Transverse colon (tissue), 4 donors: ENCODE measurements at regions not wholly inside any gene's neighbourhood (a gene's known extent, or its start where the extent isn't known, plus 50 kb on each side); places are given as distances from the start of the nearest gene placed in this dataset.

Source experiments
- DNase-seq: peaks from one replicate; pipeline ENCODE4 v3.0.0-alpha.2; 2019
- H3K27ac ChIP-seq, 4 donors: fragments of 200-600 bp; sonication (generic); 2 replicates each; pipeline ENCODE4 v1.5.1; 2016 to 2018; ENCODE audit warnings: inconsistent platforms in 4 of 4
- H3K27me3 ChIP-seq: fragments of 200-600 bp; sonication (generic); 2 replicates; pipeline ENCODE4 v1.5.1; 2017; ENCODE audit warnings: inconsistent platforms
- H3K36me3 ChIP-seq, 4 donors: fragments of 200-600 bp; sonication (generic); 2 replicates each; pipeline ENCODE4 v1.5.1; 2017 to 2019; ENCODE audit warnings: inconsistent platforms in 4 of 4
- H3K4me1 ChIP-seq, 4 donors: fragments of 200-600 bp; sonication (generic); 2 replicates each; pipeline ENCODE4 v1.5.1; 2017 to 2020; ENCODE audit warnings: inconsistent platforms in 4 of 4
- H3K4me3 ChIP-seq, 4 donors: fragments of 200-600 bp; sonication (generic); 1 replicate in 1 of 4; 2 replicates in 3 of 4; pipeline versions ENCODE4 v1.5.1 to v1.6.1; 2017 to 2019; ENCODE audit warnings: inconsistent platforms in 4 of 4
- H3K9me3 ChIP-seq, 2 donors: fragments of 200-600 bp; sonication (generic); 2 replicates each; pipeline ENCODE4 v1.5.1; 2017 to 2019; ENCODE audit warnings: inconsistent platforms in 2 of 2
- EP300 ChIP-seq: sonication (generic); formaldehyde crosslinking; IDR thresholded peaks from one replicate; pipeline ENCODE4 v1.6.1; 2017; ENCODE audit warnings: antibody characterized with exemption, low read depth
- POLR2A ChIP-seq: fragments of 450-650 bp; IDR thresholded peaks from one replicate; pipeline ENCODE4 v1.6.1; 2016; ENCODE audit warnings: antibody characterized with exemption, mild to moderate bottlenecking, moderate library complexity
- POLR2AphosphoS5 ChIP-seq, 3 donors: sonication (generic); formaldehyde crosslinking; IDR thresholded peaks; one replicate each; pipeline ENCODE4 v1.6.1; 2016; ENCODE audit warnings: antibody characterized with exemption in 3 of 3
- WGBS, 2 donors: methylation state at CpG; one replicate each; pipeline ENCODE4 v1.1.5; 2018; ENCODE audit warnings: low coverage in 1 of 2; 5-methylcytosine and 5-hydroxymethylcytosine counted together
- in situ Hi-C, 4 donors: fragments of 200-750 bp; cut with MboI; loops; one replicate each; pipeline versions ENCODE4 v1.15.0 to v1.15.1; 2017; ENCODE audit warnings: low sequenced_read_pairs in 3 of 4, low pct_ligation_motif_present in 1 of 4, low pct_unique_long_range_greater_than_20kb in 1 of 4
- intact Hi-C: fragments of 100-400 bp; cut with DNase I; formaldehyde crosslinking; loops from one replicate; pipeline ENCODE4 v1.15.1; 2023; ENCODE audit warnings: low total_unique reads
- TF ChIP-seq, protein P1 (sequence below), 5 experiments: fragments of 200-600 bp in 3 of 5; fragments of 450-650 bp in 2 of 5; sonication (generic) in 3 of 5; IDR thresholded peaks; 1 replicate in 2 of 5; 2 replicates in 3 of 5; pipeline ENCODE4 v1.5.1; 2016 to 2017; ENCODE audit warnings: antibody characterized with exemption in 5 of 5, inconsistent platforms in 3 of 5, mild to moderate bottlenecking in 2 of 5, moderate library complexity in 1 of 5

DNA sequence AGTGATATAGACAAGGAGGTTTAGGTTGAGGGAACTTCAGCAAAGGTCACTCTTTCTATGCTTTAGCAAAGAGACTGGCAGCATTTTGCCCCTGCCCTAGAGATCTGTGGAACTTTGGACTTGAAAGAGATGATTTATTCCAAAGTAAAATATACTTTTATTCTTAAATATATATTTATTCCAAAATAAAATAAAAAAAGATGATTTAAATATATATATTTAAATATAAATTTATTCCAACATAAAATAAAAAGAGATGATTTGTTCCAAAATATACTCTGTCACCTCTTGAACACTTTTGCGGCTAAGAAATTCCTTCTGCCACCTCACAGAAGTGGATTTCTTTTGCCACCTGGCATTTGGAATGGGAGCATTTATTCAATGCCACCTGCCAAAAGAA is 521.3 kb upstream of the CHORDC1 start:
- H3K36me3 ChIP-seq, result no peaks in the 10 kb centered on the region
- 6 to 89% methylated on average over 1 of the region's 1 CpG for WGBS, 2 donors
- intact Hi-C loops (no loop called here), in situ Hi-C loops (no loop called here)
- TF ChIP-seq EP300 (no peak), POLR2AphosphoS5 (IDR thresholded peaks at IDR 0.05) (no peak), POLR2A (no peak)
- TF ChIP-seq, protein P1, sequence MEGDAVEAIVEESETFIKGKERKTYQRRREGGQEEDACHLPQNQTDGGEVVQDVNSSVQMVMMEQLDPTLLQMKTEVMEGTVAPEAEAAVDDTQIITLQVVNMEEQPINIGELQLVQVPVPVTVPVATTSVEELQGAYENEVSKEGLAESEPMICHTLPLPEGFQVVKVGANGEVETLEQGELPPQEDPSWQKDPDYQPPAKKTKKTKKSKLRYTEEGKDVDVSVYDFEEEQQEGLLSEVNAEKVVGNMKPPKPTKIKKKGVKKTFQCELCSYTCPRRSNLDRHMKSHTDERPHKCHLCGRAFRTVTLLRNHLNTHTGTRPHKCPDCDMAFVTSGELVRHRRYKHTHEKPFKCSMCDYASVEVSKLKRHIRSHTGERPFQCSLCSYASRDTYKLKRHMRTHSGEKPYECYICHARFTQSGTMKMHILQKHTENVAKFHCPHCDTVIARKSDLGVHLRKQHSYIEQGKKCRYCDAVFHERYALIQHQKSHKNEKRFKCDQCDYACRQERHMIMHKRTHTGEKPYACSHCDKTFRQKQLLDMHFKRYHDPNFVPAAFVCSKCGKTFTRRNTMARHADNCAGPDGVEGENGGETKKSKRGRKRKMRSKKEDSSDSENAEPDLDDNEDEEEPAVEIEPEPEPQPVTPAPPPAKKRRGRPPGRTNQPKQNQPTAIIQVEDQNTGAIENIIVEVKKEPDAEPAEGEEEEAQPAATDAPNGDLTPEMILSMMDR (IDR thresholded peaks at IDR 0.05), result no peak
- no peak overlapping the region for H3K27ac ChIP-seq
- peaks cover 0 to 3% of the 10 kb centered on the region in 2 donors for H3K9me3 ChIP-seq
- no peaks in the 10 kb centered on the region for H3K4me1 ChIP-seq
- no peak for DNase-seq
- no peaks in the 10 kb centered on the region for H3K27me3 ChIP-seq
- H3K4me3 ChIP-seq, result no peak overlapping the region

DNA sequence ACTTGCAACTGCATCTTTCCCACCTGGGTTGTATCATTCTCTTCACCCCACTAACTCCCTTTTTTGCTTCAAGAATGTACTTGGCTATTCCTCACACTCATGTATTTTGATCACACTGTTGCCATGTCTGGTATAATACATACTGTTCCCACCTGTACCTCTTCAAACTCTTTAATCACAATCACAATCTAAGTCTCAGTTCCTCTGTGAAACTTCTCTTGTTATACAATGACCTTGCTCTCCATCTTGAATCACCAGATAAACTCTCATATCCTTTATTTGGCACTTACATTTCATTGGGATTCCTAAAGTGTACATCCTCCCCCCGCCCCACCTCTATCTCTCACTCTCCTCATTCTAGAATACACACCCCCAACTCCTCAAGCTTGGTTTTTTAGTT is 516.0 kb upstream of the CHORDC1 start:
- Histone ChIP-seq H3K27me3 (no peaks in the 10 kb centered on the region), H3K27ac (no peak overlapping the region), H3K36me3 (no peaks in the 10 kb centered on the region), H3K4me3 (no peak overlapping the region), H3K9me3 (no peaks in the 10 kb centered on the region), H3K4me1 (no peaks in the 10 kb centered on the region)
- no peak for TF ChIP-seq POLR2AphosphoS5 (IDR thresholded peaks at IDR 0.05)
- TF ChIP-seq EP300, result no peak
- TF ChIP-seq, protein P1 (IDR thresholded peaks at IDR 0.05), result no peak
- no peak for TF ChIP-seq POLR2A
- intact Hi-C loops (no loop called here), in situ Hi-C loops (no loop called here)
- WGBS, 2 donors, result 81% methylated on average over 1 of the region's 1 CpG; no CpG with 5 or more reads in 1 of the 2 donors
- DNase-seq, result no peak

DNA sequence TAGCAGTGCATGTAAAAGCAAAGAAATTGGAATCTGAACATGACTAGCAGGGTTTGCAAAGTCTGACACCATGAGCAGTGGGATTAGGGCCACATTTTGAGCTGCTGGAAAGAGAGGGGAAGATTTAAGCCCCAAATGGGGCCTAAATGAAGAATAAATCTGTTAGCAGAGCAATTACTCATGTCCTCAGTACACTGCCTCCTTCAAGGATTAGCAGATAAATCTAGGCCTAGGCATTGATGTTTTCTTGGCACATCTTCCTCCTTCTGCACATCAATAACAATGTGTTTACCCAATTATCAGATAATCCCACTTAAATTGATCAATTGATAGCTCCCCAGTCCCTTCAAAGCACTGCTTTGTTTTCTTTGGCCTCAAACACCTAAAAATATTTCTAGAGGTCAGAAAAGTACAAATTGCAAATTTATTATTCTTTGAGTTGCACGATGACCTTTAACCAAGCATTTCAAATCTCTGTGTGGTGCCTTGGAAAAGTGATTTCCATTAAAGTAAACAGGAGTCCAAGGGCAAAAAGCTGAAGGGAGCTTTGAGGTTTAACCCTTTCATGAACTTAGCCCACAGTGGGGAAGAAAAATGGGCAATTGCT is 514.7 kb upstream of the CHORDC1 start:
- 21% methylated on average over 1 of the region's 1 CpG; no CpG with 5 or more reads in 1 of the 2 donors for WGBS, 2 donors
- Histone ChIP-seq H3K4me1 (no peaks in the 10 kb centered on the region), H3K27me3 (no peaks in the 10 kb centered on the region), H3K27ac (no peak overlapping the region), H3K4me3 (no peak overlapping the region), H3K36me3 (no peaks in the 10 kb centered on the region), H3K9me3 (no peaks in the 10 kb centered on the region)
- DNase-seq, result no peak
- in situ Hi-C loops, result no loop called here
- no peak for TF ChIP-seq POLR2AphosphoS5 (IDR thresholded peaks at IDR 0.05)
- no peak for TF ChIP-seq EP300
- TF ChIP-seq POLR2A, result no peak
- TF ChIP-seq, protein P1 (IDR thresholded peaks at IDR 0.05), result no peak
- intact Hi-C loops, result no loop called here

DNA sequence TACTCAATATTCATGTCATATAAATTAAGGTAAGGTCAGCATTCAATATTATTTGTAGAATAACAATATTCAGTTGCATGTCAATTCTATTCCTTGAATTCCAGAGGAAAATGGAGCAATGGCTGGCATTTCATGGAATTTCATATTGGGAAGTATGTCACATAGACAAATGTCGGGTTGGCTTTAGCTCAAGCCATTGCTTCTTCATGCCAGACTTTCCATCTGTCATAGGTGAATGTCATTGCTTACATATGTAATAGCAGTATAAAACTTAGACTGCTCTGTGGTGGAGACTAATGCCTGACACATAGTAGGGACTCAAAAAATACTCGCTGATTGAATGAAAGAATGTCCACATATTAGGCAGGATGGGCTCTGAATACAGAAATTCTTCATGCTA is 509.6 kb upstream of the CHORDC1 start:
- DNase-seq, result no peak
- intact Hi-C loops, result no loop called here
- Histone ChIP-seq H3K27me3 (no peaks in the 10 kb centered on the region), H3K36me3 (no peaks in the 10 kb centered on the region), H3K4me1 (no peaks in the 10 kb centered on the region), H3K9me3 (no peaks in the 10 kb centered on the region), H3K27ac (no peak overlapping the region), H3K4me3 (no peak overlapping the region)
- in situ Hi-C loops, result no loop called here
- WGBS, 2 donors, result 87 to 93% methylated on average over 2 of the region's 2 CpGs
- TF ChIP-seq POLR2AphosphoS5 (IDR thresholded peaks at IDR 0.05) (no peak), POLR2A (no peak), EP300 (no peak)
- TF ChIP-seq, protein P1 (IDR thresholded peaks at IDR 0.05), result no peak
